ENCODE measurements at regions not wholly inside any gene's neighbourhood (a gene's known extent, or its start where the extent isn't known, plus 50 kb on each side); places are given as distances from the start of the nearest gene placed in this dataset.

DNA sequence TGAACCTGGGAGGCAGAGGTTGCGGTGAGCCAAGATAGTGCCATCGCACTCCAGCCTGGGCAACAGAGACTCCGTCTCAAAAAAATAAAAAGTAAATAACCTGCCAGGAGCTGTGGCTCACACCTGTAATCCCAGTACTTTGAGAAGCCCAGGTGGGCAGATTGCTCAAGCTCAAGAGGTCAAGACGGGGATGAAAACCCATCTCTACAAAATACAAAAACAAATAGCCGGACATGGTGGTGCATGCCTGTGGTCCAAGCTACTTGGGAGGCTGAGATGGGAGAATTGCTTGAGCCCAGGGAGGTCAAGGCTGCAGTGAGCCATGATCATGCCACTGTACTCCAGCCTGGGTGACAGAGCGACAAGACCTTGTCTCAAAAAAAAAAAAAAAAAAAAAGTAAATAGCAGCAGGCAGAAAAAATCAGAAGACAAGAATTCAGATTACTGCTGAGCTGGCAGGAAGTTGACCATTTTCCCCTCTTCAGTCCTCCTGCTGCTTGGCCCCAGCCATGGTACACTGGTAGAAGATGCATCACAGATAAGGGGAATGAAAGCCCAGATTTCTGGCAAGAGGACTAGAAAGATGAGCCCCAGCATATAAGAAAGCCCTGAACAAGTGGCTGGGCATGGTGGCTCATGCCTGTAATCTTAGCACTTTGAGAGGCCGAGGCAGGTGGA, 97.6 kb downstream of the TOMM20 start:
- no peaks in the 10 kb centered on the region for H3K9me3 ChIP-seq (ENCODE audit: low read length)
- TF ChIP-seq POLR2AphosphoS5 (IDR thresholded peaks at IDR 0.05) = no peak
- TF ChIP-seq EP300 (conservative IDR thresholded peaks at IDR 0.05; ENCODE audit: poor library complexity, severe bottlenecking) = no peak
- no peak for TF ChIP-seq RAD21 (conservative IDR thresholded peaks at IDR 0.05)
- TF ChIP-seq, protein P1, sequence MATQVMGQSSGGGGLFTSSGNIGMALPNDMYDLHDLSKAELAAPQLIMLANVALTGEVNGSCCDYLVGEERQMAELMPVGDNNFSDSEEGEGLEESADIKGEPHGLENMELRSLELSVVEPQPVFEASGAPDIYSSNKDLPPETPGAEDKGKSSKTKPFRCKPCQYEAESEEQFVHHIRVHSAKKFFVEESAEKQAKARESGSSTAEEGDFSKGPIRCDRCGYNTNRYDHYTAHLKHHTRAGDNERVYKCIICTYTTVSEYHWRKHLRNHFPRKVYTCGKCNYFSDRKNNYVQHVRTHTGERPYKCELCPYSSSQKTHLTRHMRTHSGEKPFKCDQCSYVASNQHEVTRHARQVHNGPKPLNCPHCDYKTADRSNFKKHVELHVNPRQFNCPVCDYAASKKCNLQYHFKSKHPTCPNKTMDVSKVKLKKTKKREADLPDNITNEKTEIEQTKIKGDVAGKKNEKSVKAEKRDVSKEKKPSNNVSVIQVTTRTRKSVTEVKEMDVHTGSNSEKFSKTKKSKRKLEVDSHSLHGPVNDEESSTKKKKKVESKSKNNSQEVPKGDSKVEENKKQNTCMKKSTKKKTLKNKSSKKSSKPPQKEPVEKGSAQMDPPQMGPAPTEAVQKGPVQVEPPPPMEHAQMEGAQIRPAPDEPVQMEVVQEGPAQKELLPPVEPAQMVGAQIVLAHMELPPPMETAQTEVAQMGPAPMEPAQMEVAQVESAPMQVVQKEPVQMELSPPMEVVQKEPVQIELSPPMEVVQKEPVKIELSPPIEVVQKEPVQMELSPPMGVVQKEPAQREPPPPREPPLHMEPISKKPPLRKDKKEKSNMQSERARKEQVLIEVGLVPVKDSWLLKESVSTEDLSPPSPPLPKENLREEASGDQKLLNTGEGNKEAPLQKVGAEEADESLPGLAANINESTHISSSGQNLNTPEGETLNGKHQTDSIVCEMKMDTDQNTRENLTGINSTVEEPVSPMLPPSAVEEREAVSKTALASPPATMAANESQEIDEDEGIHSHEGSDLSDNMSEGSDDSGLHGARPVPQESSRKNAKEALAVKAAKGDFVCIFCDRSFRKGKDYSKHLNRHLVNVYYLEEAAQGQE (IDR thresholded peaks at IDR 0.05; ENCODE audit: borderline replicate concordance) = no peak
- TF ChIP-seq EZH2 (IDR thresholded peaks at IDR 0.05; ENCODE audit: borderline replicate concordance, insufficient read depth, low read length, poor library complexity, severe bottlenecking) = no peak
- no peak for TF ChIP-seq MXI1 (conservative IDR thresholded peaks at IDR 0.05; ENCODE audit: poor library complexity, severe bottlenecking)
- TF ChIP-seq SMC3 (conservative IDR thresholded peaks at IDR 0.05; ENCODE audit: poor library complexity) = no peak
- TF ChIP-seq TAF1 (IDR thresholded peaks at IDR 0.05; ENCODE audit: low read depth) = no peak
- TF ChIP-seq, protein P2, sequence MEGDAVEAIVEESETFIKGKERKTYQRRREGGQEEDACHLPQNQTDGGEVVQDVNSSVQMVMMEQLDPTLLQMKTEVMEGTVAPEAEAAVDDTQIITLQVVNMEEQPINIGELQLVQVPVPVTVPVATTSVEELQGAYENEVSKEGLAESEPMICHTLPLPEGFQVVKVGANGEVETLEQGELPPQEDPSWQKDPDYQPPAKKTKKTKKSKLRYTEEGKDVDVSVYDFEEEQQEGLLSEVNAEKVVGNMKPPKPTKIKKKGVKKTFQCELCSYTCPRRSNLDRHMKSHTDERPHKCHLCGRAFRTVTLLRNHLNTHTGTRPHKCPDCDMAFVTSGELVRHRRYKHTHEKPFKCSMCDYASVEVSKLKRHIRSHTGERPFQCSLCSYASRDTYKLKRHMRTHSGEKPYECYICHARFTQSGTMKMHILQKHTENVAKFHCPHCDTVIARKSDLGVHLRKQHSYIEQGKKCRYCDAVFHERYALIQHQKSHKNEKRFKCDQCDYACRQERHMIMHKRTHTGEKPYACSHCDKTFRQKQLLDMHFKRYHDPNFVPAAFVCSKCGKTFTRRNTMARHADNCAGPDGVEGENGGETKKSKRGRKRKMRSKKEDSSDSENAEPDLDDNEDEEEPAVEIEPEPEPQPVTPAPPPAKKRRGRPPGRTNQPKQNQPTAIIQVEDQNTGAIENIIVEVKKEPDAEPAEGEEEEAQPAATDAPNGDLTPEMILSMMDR (IDR thresholded peaks at IDR 0.05; ENCODE audit: poor library complexity, severe bottlenecking) = no peak

DNA sequence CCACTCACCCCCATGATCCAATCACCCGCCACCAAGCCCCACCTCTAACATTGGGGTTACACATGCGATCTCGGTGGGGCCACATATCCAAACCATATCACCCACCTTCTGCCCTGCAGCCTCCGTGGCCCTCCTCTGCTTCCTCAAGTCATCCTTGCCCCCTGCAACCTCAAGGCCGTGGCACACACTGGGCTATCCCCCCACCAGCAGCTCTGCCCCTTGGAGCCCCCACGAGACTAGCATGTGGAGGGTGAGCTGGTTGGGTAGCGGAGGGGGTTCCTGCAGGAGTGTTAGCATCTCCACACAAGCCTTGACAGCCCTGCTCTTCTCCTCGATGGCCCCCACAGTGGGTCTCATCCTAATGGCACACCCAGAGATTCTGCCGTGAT, 100.8 kb downstream of the TOMM20 start:
- Histone ChIP-seq H3F3A (ENCODE audit: insufficient read depth, low read length, poor library complexity, severe bottlenecking) (no peaks in the 10 kb centered on the region), H3K36me3 (ENCODE audit: insufficient read depth, low read length) (no peaks in the 10 kb centered on the region), H3K4me2 (ENCODE audit: low read length) (no peak overlapping the region), H3K27me3 (ENCODE audit: insufficient read depth, low read depth, low read length) (no peaks in the 10 kb centered on the region), H3K79me2 (replicated peaks; ENCODE audit: insufficient read depth, low read length) (no peaks in the 10 kb centered on the region), H3K27ac (ENCODE audit: low read length) (no peak overlapping the region), H3K9me2 (ENCODE audit: insufficient read depth, low read length) (no peaks in the 10 kb centered on the region), H4K20me1 (ENCODE audit: insufficient read depth) (no peaks in the 10 kb centered on the region), H2AFZ (ENCODE audit: low read depth, low read length) (no peak overlapping the region), H3K4me3 (ENCODE audit: low read length) (no peak overlapping the region), H3K9ac (ENCODE audit: low read length) (no peak overlapping the region), H3K9me3 (ENCODE audit: low read length) (no peaks in the 10 kb centered on the region)
- TF ChIP-seq TAF1 (IDR thresholded peaks at IDR 0.05; ENCODE audit: low read depth) = no peak
- no peak for TF ChIP-seq EZH2 (IDR thresholded peaks at IDR 0.05; ENCODE audit: borderline replicate concordance, insufficient read depth, low read length, poor library complexity, severe bottlenecking)
- TF ChIP-seq EP300 (conservative IDR thresholded peaks at IDR 0.05; ENCODE audit: poor library complexity, severe bottlenecking) = no peak
- TF ChIP-seq, protein P2 (IDR thresholded peaks at IDR 0.05; ENCODE audit: poor library complexity, severe bottlenecking) = no peak
- no peak for TF ChIP-seq POLR2AphosphoS5 (IDR thresholded peaks at IDR 0.05)
- no peak for TF ChIP-seq SMC3 (conservative IDR thresholded peaks at IDR 0.05; ENCODE audit: poor library complexity)
- TF ChIP-seq MXI1 (conservative IDR thresholded peaks at IDR 0.05; ENCODE audit: poor library complexity, severe bottlenecking) = no peak
- TF ChIP-seq RAD21 (conservative IDR thresholded peaks at IDR 0.05) = no peak
- TF ChIP-seq, protein P1 (IDR thresholded peaks at IDR 0.05; ENCODE audit: borderline replicate concordance) = no peak

More for the DNA sequence above, 97.6 kb downstream of the TOMM20 start:
- Histone ChIP-seq H3K27ac (ENCODE audit: low read length) (no peak overlapping the region), H4K20me1 (ENCODE audit: insufficient read depth) (no peaks in the 10 kb centered on the region), H3K27me3 (ENCODE audit: insufficient read depth, low read depth, low read length) (no peaks in the 10 kb centered on the region), H3K9me2 (ENCODE audit: insufficient read depth, low read length) (no peaks in the 10 kb centered on the region), H2AFZ (ENCODE audit: low read depth, low read length) (no peak overlapping the region), H3K9ac (ENCODE audit: low read length) (no peak overlapping the region), H3K4me3 (ENCODE audit: low read length) (no peak overlapping the region), H3K79me2 (replicated peaks; ENCODE audit: insufficient read depth, low read length) (no peaks in the 10 kb centered on the region), H3K4me2 (ENCODE audit: low read length) (no peak overlapping the region), H3K36me3 (ENCODE audit: insufficient read depth, low read length) (no peaks in the 10 kb centered on the region), H3F3A (ENCODE audit: insufficient read depth, low read length, poor library complexity, severe bottlenecking) (no peaks in the 10 kb centered on the region)

Measured in neural cell (in vitro differentiated cells).